Peyer's patch (tissue), 4 donors: ENCODE measurements at regions not wholly inside any gene's neighbourhood (a gene's known extent, or its start where the extent isn't known, plus 50 kb on each side); places are given as distances from the start of the nearest gene placed in this dataset.

Experiments
- POLR2A ChIP-seq, 2 donors: fragments of 450-650 bp; IDR thresholded peaks; one replicate each; pipeline ENCODE4 v1.5.1; 2017; ENCODE audit warnings: antibody characterized with exemption in 2 of 2, mild to moderate bottlenecking in 2 of 2, moderate library complexity in 2 of 2
- TF ChIP-seq, protein P1 (sequence below), 6 experiments: fragments of 450-650 bp in 4 of 6; fragments of 200-600 bp in 2 of 6; sonication (generic) in 1 of 6; IDR thresholded peaks; one replicate each; pipeline ENCODE4 v1.5.1; 2017 to 2019; ENCODE audit warnings: antibody characterized with exemption in 6 of 6, mild to moderate bottlenecking in 3 of 6, moderate library complexity in 1 of 6

DNA sequence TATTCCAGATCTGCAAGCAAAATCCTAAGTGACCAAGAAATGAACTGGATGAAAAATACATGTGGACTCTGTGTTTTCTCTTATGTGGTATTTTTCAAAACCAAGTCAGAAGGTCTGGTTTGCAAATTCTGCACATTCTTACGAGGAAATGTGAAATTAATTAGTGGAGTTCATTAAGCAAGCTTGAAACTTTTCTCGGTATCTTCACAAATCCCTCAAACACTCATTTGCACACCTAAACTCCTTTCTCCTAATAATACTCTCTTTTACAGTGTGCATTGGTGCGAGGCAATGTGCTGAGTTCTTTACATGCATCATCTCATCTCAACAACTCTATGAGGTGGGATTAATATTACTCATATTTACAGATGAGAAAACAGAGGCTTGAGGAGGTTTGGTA is 82.1 kb downstream of the MTERF1 start:
- TF ChIP-seq, protein P1, sequence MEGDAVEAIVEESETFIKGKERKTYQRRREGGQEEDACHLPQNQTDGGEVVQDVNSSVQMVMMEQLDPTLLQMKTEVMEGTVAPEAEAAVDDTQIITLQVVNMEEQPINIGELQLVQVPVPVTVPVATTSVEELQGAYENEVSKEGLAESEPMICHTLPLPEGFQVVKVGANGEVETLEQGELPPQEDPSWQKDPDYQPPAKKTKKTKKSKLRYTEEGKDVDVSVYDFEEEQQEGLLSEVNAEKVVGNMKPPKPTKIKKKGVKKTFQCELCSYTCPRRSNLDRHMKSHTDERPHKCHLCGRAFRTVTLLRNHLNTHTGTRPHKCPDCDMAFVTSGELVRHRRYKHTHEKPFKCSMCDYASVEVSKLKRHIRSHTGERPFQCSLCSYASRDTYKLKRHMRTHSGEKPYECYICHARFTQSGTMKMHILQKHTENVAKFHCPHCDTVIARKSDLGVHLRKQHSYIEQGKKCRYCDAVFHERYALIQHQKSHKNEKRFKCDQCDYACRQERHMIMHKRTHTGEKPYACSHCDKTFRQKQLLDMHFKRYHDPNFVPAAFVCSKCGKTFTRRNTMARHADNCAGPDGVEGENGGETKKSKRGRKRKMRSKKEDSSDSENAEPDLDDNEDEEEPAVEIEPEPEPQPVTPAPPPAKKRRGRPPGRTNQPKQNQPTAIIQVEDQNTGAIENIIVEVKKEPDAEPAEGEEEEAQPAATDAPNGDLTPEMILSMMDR (IDR thresholded peaks at IDR 0.05): no peak
- no peak for TF ChIP-seq POLR2A (IDR thresholded peaks at IDR 0.05)
